ENCODE measurements at regions not wholly inside any gene's neighbourhood (a gene's known extent, or its start where the extent isn't known, plus 50 kb on each side); places are given as distances from the start of the nearest gene placed in this dataset.

- peak; percentile 52 for DNase-seq
- Histone ChIP-seq H3K4me3 (ENCODE audit: low read depth, low read length) (no peak overlapping the region), H3K27ac (peak overlapping the region; percentile 61), H3K27me3 (replicated peaks) (no peaks in the 10 kb centered on the region), H3K36me3 (replicated peaks) (no peaks in the 10 kb centered on the region)
- in situ Hi-C loops (cut with HindIII; ENCODE audit: low pct_ligation_motif_present, low sequenced_read_pairs) = no loop called here
- TF ChIP-seq, protein P1, sequence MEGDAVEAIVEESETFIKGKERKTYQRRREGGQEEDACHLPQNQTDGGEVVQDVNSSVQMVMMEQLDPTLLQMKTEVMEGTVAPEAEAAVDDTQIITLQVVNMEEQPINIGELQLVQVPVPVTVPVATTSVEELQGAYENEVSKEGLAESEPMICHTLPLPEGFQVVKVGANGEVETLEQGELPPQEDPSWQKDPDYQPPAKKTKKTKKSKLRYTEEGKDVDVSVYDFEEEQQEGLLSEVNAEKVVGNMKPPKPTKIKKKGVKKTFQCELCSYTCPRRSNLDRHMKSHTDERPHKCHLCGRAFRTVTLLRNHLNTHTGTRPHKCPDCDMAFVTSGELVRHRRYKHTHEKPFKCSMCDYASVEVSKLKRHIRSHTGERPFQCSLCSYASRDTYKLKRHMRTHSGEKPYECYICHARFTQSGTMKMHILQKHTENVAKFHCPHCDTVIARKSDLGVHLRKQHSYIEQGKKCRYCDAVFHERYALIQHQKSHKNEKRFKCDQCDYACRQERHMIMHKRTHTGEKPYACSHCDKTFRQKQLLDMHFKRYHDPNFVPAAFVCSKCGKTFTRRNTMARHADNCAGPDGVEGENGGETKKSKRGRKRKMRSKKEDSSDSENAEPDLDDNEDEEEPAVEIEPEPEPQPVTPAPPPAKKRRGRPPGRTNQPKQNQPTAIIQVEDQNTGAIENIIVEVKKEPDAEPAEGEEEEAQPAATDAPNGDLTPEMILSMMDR (IDR thresholded peaks at IDR 0.05; ENCODE audit: low read depth, low read length, missing control alignments) = no peak
Observed at GRCh38 chr15:37789881-37790280, 144.6 kb upstream of the TMCO5A start.

DNA sequence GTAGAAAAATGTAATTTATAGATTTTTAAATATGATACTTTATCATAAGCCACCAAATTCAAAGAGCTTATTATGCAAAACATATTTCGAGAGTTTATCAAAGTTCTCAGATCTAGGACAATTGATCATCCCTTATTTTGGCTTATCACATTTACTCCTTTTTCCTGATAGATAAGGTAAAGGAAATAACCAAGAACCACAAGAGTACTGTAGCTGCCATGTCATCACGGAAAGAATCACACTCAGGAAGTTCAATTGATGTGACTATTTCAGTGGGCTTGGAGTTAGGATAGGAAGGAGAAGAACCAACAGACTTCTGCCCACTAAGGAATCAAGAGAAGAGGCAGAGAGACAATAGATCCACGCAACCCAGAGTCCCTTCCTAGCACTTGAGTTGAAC, 142.7 kb upstream of the TMCO5A start:
- H3K4me3 ChIP-seq (ENCODE audit: low read depth, low read length) = no peak overlapping the region
- H3K36me3 ChIP-seq (replicated peaks) = no peaks in the 10 kb centered on the region
- peak overlapping the region; percentile 63 for H3K27ac ChIP-seq
- in situ Hi-C loops (cut with HindIII; ENCODE audit: low pct_ligation_motif_present, low sequenced_read_pairs) = no loop called here
- TF ChIP-seq, protein P1 (IDR thresholded peaks at IDR 0.05; ENCODE audit: low read depth, low read length, missing control alignments) = no peak
- no peak for DNase-seq
- no peaks in the 10 kb centered on the region for H3K27me3 ChIP-seq (replicated peaks)

DNA sequence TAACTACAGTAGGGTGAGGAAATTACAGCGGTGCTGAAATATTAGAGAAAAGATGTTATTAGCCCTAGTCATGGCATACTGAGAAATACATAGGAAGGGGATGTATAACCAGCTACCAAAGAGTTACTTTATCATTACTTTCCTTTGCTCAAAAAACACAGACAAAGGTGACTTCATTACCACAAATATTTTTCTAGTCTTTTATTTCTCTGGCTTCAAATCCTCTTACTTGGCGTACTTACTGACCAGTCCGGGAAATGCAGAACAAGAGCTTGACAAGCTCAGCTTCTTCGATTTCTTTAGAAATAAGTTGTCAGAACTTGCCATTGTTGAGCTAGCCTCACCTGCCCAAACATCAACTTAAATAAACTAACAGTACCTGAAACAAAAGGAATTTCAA, 142.1 kb upstream of the TMCO5A start:
- H3K4me3 ChIP-seq (ENCODE audit: low read depth, low read length) = no peak overlapping the region
- no peaks in the 10 kb centered on the region for H3K36me3 ChIP-seq (replicated peaks)
- DNase-seq = no peak
- H3K27ac ChIP-seq = peak overlapping the region; percentile 63
- in situ Hi-C loops (cut with HindIII; ENCODE audit: low pct_ligation_motif_present, low sequenced_read_pairs) = no loop called here
- H3K27me3 ChIP-seq (replicated peaks) = no peaks in the 10 kb centered on the region
- TF ChIP-seq, protein P1 (IDR thresholded peaks at IDR 0.05; ENCODE audit: low read depth, low read length, missing control alignments) = no peak

DNA sequence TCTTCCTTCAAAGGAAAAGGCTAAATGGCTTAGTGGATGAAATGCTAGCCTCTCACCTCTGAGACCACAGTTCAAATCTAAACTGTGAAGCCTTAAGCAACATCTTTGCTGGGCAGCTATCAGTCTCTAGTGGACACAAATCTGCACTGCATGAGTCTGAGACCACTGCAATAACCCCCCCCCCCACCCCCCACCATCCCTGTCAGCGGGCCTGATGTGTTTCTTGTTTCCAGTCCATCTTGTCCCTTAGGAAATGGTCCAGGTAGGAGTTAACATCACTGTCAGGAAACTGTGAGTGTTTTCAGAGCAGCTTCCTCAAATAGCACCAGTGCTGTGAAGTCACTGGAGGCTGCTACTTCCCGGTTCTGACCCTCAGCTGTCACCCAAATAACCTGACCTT, 140.6 kb upstream of the TMCO5A start:
- TF ChIP-seq, protein P1 (IDR thresholded peaks at IDR 0.05; ENCODE audit: low read depth, low read length, missing control alignments) = peak; percentile 53
- H3K4me3 ChIP-seq (ENCODE audit: low read depth, low read length) = no peak overlapping the region
- no peaks in the 10 kb centered on the region for H3K27me3 ChIP-seq (replicated peaks)
- in situ Hi-C loops (cut with HindIII; ENCODE audit: low pct_ligation_motif_present, low sequenced_read_pairs) = no loop called here
- no peak for DNase-seq
- no peaks in the 10 kb centered on the region for H3K36me3 ChIP-seq (replicated peaks)
- H3K27ac ChIP-seq = no peak overlapping the region

DNA sequence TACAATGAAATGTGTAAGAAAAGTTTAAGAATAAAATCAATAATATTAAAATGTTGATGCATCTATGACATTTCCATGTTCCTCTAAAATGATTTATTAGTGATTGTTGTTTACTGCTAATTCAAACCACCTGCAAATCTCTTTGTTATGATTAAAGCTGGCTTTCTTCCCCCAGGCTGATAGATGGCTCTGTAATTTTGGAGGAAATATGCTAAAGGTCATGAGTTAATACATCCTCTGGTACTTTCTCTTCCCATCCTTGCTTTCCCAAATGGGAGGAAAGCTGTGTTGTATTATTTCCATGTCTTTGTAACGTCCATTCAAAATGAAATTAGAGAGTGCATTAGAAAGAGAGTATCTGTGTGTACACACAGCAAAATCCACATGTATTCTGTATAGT, 139.5 kb upstream of the TMCO5A start:
- TF ChIP-seq, protein P1 (IDR thresholded peaks at IDR 0.05; ENCODE audit: low read depth, low read length, missing control alignments) = no peak
- no peak overlapping the region for H3K4me3 ChIP-seq (ENCODE audit: low read depth, low read length)
- H3K36me3 ChIP-seq (replicated peaks) = no peaks in the 10 kb centered on the region
- no peak overlapping the region for H3K27ac ChIP-seq
- in situ Hi-C loops (cut with HindIII; ENCODE audit: low pct_ligation_motif_present, low sequenced_read_pairs) = no loop called here
- H3K27me3 ChIP-seq (replicated peaks) = no peaks in the 10 kb centered on the region
- DNase-seq = no peak

DNA sequence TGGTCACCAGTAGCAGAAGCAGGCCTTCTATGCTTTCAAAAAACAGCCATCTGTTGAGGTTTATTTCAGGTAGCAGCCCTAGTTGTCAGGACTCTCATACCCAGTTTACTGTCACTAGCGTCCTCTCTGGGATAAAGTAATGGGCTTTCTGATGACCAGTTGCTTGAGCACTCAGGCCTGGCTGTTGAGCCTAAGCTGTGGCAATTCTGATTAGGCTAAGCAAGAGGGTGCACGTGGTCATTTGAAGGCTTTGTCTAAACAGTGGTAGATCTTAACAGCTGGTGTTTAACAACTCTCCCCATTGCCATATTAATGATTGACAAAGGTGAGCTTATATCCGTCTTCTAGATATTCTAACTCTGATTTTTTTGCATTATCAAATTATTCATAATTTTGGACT, 132.9 kb upstream of the TMCO5A start:
- no peak overlapping the region for H3K4me3 ChIP-seq (ENCODE audit: low read depth, low read length)
- H3K27me3 ChIP-seq (replicated peaks) = no peaks in the 10 kb centered on the region
- no peaks in the 10 kb centered on the region for H3K36me3 ChIP-seq (replicated peaks)
- in situ Hi-C loops (cut with HindIII; ENCODE audit: low pct_ligation_motif_present, low sequenced_read_pairs) = no loop called here
- no peak for DNase-seq
- TF ChIP-seq, protein P1 (IDR thresholded peaks at IDR 0.05; ENCODE audit: low read depth, low read length, missing control alignments) = no peak
- H3K27ac ChIP-seq = no peak overlapping the region

Data from brain microvascular endothelial cell (primary cell).